HG03095 (cell line): ENCODE measurements at regions not wholly inside any gene's neighbourhood (a gene's known extent, or its start where the extent isn't known, plus 50 kb on each side); places are given as distances from the start of the nearest gene placed in this dataset.
"Not testable (repeated sequence)": the region's sequence is repeated elsewhere in the genome, so short reads cannot be mapped to it uniquely, and the experiment has no call there.

Experiments used
- ATAC-seq: cut with Tn5 transposase; IDR thresholded peaks from one replicate; pipeline ENCODE4 v1.9.1; 2021; ENCODE audit warnings: moderate library complexity; ENCODE audit not compliant: unreplicated experiment

- no peak for ATAC-seq
Measured at GRCh38 chr21:20026543-20026942, 971.7 kb upstream of the NCAM2 start.

- ATAC-seq, result no peak
Measured at GRCh38 chr21:20030390-20030789, 967.8 kb upstream of the NCAM2 start.

DNA sequence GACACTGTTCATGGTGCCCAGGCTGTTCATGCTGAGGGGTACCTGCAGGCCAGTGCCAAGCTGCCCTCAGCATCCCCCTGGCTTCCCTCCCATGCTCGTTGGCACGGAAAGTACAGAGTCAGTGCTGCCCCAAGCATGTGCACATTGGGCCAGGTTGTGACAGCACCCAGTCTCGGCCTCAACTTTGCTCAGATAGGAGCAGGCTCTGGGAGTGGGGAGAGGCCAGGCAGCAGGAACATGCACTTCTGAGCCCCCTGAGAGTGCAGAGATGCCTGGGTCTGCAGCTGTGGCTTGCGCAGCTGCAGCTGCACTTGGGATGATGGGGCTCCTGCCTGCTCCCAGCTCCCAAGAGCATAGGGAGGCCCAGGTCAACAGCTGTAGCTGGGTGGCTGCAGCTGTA, 966.4 kb upstream of the NCAM2 start:
- ATAC-seq, result no peak

DNA sequence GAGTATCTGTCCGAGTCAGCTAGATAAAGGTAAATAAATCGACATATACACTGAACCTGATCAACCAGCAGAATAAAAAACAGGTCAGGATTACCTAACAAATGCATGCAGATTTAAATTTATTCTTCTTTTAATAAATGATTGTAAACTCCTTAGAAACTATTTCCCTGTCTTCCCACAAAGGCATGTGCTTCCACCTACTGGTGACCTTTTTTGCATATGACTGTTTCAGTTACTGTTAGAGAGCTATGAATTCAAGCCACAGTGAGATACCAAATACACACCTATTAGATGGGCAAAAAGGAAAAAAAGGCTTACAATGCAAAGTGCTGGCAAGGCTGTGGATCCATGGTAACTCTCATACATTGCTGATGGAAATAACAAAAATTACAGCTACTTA, 957.4 kb upstream of the NCAM2 start:
- no peak for ATAC-seq

DNA sequence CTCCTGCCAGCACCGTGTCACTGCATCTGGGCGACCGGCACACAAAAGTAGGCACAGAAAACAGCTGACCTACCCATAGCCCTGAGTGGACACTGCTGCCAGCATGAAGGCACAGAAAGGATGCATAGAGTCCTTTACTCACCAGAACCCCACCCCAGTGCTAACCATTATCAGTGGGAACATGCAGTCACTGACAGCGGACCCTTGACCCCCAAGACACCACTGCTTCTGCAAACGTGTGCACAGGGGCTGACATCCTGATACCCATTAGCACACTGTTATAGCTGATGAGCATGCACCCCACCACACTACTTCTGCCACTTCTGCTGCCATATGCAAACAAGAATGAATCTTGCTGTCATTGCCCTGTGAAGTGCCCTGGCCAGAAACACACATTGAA, 953.0 kb upstream of the NCAM2 start:
- no peak for ATAC-seq

DNA sequence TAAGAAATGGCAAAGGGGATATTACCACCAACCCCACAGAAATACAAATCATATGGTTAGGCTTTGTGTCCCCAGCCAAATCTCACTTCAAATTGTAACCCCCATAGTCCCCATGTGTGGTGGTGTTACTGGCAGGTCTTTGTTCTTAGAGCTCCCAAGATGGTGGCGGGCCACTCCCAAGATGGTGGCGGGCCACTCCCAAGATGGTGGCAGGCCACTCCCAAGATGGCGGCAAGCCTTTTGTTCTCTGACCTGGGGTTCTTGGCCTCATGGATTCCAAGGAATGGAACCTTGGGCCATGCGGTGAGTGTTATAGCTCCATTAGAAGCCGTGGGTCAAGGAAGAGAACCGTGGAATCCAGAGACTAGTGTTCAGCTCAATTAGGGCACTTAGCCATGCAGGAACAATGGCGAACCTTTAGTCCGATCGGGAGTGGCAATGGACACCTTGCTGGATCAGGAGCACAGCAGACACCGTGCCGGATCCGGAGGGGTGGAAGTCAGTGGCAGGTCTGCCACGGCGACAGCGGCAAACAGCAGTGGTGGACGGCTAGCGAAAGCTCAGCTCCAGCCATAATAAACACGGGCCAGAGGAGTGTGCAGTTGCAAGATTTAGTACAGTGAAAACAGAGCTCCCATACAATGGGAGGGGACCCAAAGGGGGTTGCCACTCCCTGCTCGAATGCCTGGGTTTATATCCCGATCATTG, 949.9 kb upstream of the NCAM2 start:
- ATAC-seq, result not testable (repeated sequence)

- no peak for ATAC-seq
Measured at GRCh38 chr21:20083336-20083735, 914.9 kb upstream of the NCAM2 start.

DNA sequence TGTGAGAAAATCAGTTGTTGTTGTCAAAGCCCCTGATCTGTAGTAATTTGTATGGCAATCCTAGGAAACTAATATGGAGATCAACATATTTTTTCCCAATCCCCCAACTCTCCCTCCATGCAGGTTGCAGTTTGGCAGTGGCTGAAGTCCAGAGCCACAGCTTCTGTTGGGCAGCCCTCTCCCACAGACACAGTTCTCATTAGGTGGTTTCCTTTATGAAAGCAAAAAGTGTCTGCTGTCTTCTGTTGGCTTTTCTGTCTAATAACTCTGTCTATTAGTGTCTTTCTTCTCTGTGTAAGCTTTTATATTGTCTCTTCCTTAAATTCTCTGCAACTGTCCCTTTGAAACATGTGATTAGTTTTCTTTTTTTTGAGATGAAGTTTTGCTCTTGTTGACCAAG, 914.3 kb upstream of the NCAM2 start:
- no peak for ATAC-seq

- no peak for ATAC-seq
Measured at GRCh38 chr21:20086508-20086907, 911.7 kb upstream of the NCAM2 start.

- no peak for ATAC-seq
Measured at GRCh38 chr21:20106368-20106767, 891.8 kb upstream of the NCAM2 start.

DNA sequence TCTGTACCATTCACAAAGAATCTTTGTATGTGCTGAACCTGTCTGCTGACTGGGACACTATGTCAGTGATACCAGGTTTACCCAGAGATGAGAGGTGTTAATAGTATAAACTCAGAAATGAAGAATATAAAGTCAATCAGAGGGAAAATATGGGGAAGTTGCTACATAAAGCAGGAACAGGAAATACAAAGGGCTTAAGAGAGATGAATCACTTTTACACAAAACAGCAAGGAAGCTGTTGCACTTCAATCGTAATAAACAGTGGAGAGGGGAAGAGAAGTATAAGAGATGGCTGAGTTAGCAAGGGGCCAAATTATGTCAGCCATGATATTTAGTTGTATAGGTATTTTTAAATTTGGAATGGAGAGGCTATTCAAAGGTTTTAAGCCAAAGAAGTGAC, 890.2 kb upstream of the NCAM2 start:
- ATAC-seq, result no peak

DNA sequence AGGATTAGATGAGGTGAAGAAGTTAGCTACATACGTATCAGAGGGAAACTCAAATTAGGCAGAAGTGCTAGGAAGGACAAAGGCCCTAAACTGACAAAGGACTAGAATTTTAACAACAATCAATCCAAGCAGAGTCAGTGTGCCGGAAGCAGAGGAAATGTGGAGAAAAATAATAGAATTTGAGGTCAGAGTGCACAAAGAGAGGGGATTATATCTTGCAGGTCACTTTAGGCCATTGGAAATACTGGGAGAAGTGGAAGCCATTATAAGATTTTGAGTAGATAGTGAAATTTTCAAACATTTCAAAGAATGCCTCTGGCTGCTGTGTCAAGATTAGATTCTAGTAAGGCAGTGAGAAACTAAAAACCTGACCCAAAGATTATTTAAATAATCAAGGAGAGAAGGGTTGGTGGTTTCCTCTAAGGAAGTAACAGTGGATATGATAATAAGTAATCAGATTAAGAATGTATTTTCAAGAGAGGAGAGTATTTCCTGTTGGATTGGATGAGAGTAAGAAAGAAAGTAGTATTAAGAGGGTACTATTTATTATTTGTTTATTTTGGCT, 889.2 kb upstream of the NCAM2 start:
- ATAC-seq, result no peak

GRCh38 chr21:20110368-20110767, 887.8 kb upstream of the NCAM2 start:
- no peak for ATAC-seq

DNA sequence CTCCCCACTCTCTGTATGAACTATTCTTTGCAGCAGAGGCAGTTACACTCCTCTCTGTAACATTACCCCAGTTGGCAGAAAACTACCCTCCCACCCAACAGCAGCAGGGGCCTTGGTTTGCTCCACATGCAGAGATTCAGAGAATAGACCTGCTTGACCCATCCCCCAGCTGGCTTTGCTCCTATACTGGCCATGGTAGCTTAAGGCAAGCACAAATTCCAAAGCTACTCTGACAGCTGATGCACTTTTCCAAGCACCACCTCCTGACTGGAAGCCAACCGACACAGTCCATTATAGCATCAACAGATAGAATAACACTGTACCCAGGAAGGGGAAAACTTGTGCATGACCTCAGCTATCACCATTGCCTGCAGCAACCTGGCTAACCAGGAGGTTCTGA, 846.5 kb upstream of the NCAM2 start:
- ATAC-seq, result no peak

- ATAC-seq, result no peak
Measured at GRCh38 chr21:20163167-20163566, 835.0 kb upstream of the NCAM2 start.

DNA sequence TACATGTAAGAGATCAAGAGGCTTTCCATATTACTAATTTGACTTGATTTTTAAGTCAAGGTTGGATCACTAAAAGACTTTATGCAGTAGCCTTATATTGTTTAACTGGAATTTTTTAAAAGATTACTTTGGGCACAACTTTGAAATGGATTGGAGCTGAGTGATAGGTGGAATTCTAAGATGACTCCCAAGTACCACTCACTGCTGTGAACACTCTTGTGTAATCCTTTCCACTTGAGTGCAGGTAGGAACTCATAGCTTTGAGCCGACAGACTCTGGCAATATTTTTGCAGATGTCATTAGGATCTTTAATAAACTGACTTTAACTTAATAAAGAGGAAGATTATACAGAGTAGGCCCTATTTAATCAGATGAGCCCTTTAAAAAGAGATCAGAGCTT, 831.1 kb upstream of the NCAM2 start:
- ATAC-seq, result no peak

- no peak for ATAC-seq
Measured at GRCh38 chr21:20169812-20170576, 828.2 kb upstream of the NCAM2 start.

DNA sequence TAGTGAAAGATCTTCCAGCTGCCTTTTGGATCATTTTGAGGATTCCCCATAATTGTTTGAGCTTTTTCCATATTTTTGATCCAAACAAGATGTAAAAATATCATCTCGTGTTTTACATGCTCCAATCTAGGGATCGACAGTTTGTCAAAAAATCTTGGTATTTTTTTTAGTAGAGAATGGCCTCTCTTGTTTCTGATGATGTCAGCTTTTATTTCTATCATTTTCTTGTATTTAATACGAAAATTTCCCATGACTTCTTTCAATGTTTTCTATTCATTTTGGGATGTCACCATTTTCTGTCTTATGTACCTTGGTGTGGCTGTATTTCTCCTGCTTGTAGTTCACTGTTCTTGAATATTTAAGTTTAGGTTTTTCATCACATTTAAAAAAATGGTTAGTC, 812.0 kb upstream of the NCAM2 start:
- ATAC-seq, result no peak

- ATAC-seq, result no peak
Measured at GRCh38 chr21:20187028-20187427, 811.2 kb upstream of the NCAM2 start.

DNA sequence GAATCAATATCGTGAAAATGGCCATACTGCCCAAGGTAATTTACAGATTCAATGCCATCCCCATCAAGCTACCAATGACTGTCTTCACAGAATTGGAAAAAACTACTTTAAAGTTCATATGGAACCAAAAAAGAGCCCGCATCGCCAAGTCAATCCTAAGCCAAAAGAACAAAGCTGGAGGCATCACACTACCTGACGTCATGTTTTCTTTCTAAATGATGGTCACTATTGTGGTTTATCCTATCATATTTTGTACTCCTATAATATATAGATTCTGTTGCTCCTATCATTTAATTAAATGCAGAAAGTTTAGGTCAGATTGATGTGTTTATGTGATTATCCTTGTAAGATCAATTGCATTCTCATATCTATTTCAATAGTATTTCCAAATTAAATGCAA, 796.9 kb upstream of the NCAM2 start:
- ATAC-seq, result not testable (repeated sequence)

DNA sequence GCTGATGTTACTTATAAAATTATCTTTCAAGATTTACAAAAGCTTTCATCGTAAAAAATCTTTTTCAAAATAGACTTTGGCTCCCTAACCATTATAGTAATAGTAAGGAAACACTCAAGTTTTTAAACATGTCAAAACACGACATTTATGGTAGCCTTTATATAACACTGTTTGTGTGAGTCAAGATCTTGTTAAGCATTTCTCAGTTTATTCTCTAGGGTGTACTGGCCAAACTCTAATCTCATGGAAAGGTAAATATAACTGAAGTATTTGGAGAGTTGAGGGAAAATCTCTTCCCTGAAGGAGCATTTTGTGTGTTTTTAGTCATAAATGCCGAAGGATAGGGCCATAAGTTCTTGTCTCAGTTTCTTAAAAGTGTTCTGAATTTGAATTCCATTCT, 790.9 kb upstream of the NCAM2 start:
- no peak for ATAC-seq

DNA sequence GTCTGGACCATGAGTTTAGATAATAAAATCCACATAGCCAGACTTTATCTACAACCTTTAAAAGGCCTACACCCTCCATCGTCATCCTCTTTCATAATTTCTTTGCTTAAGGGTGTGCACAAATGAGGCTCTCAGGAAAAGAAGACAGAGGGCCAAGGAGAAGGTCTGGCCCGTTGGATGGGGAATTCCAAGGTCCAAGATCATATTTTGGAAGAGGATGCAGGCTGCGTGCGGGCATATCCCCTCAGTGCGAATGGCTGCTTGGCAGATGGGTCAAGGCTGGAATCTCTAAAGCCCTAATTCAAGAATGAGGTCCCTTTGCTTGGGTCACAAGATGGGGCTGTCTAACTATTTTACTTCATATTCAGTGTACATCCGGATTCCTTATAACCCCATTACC, 782.2 kb upstream of the NCAM2 start:
- no peak for ATAC-seq
